H9 (cell line): ENCODE measurements at regions not wholly inside any gene's neighbourhood (a gene's known extent, or its start where the extent isn't known, plus 50 kb on each side); places are given as distances from the start of the nearest gene placed in this dataset.

Source experiments
- DNase-seq: peaks from one replicate; pipeline ENCODE4 v3.0.0-alpha.2; 2017
- H2AFZ ChIP-seq: one replicate; pipeline ENCODE4 v1.6.1; 2013; ENCODE audit warnings: mild to moderate bottlenecking, low read length, control low read depth, moderate library complexity
- H2AK5ac ChIP-seq: 2 replicates; pipeline ENCODE4 v1.6.1; 2013; ENCODE audit warnings: low read length, control low read depth, mixed read lengths; ENCODE audit not compliant: insufficient read length
- H2BK120ac ChIP-seq: one replicate; pipeline ENCODE4 v1.6.1; 2013; ENCODE audit warnings: low read depth, mild to moderate bottlenecking, low read length, control low read depth, inconsistent platforms; ENCODE audit not compliant: poor library complexity, severe bottlenecking
- H2BK12ac ChIP-seq: 2 replicates; pipeline ENCODE4 v1.6.1; 2013; ENCODE audit warnings: low read length, control low read depth, mixed read lengths, low read depth; ENCODE audit not compliant: insufficient read length
- H2BK15ac ChIP-seq: 2 replicates; pipeline ENCODE4 v1.6.1; 2013; ENCODE audit warnings: low read depth, low read length, control low read depth
- H2BK20ac ChIP-seq: one replicate; pipeline ENCODE4 v1.6.1; 2013; ENCODE audit warnings: low read depth, mild to moderate bottlenecking, low read length, control low read depth, inconsistent platforms; ENCODE audit not compliant: poor library complexity, severe bottlenecking
- H2BK5ac ChIP-seq: 2 replicates; pipeline ENCODE4 v1.6.1; 2013; ENCODE audit warnings: low read length, control low read depth, mixed read lengths; ENCODE audit not compliant: insufficient read length
- H3K14ac ChIP-seq: 2 replicates; pipeline ENCODE4 v1.6.1; 2013; ENCODE audit warnings: low read length, control low read depth; ENCODE audit not compliant: insufficient read depth
- H3K18ac ChIP-seq: 2 replicates; pipeline ENCODE4 v1.6.1; 2013; ENCODE audit warnings: low read depth, mild to moderate bottlenecking, mixed read lengths, low read length, control low read depth; ENCODE audit not compliant: insufficient read length
- H3K23ac ChIP-seq: 2 replicates; pipeline ENCODE4 v1.6.1; 2013; ENCODE audit warnings: low read length, control low read depth, mixed read lengths, low read depth; ENCODE audit not compliant: insufficient read length
- H3K23me2 ChIP-seq: 2 replicates; pipeline ENCODE4 v1.6.1; 2013; ENCODE audit warnings: low read depth, mild to moderate bottlenecking, mixed read lengths, low read length, control low read depth; ENCODE audit not compliant: insufficient read length, poor library complexity, severe bottlenecking
- H3K27ac ChIP-seq: 2 replicates; pipeline ENCODE4 v1.5.1; 2013; ENCODE audit warnings: low read length, control low read depth, mixed read lengths, low read depth; ENCODE audit not compliant: insufficient read length
- H3K27me3 ChIP-seq: 2 replicates; pipeline ENCODE4 v1.6.1; 2013; ENCODE audit warnings: low read length, control low read depth, inconsistent platforms; ENCODE audit not compliant: insufficient read depth
- H3K4ac ChIP-seq: 2 replicates; pipeline ENCODE4 v1.6.1; 2013; ENCODE audit warnings: low read depth, mild to moderate bottlenecking, control low read depth, inconsistent platforms, low read length, moderate library complexity
- H3K4me1 ChIP-seq: 2 replicates; pipeline ENCODE4 v1.6.1; 2013; ENCODE audit warnings: low read length, control low read depth, inconsistent platforms; ENCODE audit not compliant: insufficient read depth
- H3K4me2 ChIP-seq: 2 replicates; pipeline ENCODE4 v1.6.1; 2013; ENCODE audit warnings: low read length, control low read depth, mixed read lengths; ENCODE audit not compliant: insufficient read length, insufficient read depth
- H3K56ac ChIP-seq: 2 replicates; pipeline ENCODE4 v1.6.1; 2013; ENCODE audit warnings: low read depth, mild to moderate bottlenecking, mixed read lengths, low read length, control low read depth; ENCODE audit not compliant: insufficient read length
- H3K79me1 ChIP-seq: 2 replicates; pipeline ENCODE4 v1.6.1; 2013; ENCODE audit warnings: low read depth, mild to moderate bottlenecking, moderate library complexity, low read length, control low read depth, inconsistent platforms; ENCODE audit not compliant: insufficient read depth, poor library complexity, severe bottlenecking
- H3K79me2 ChIP-seq: 2 replicates; pipeline ENCODE4 v1.6.1; 2013; ENCODE audit warnings: low read length, control low read depth, inconsistent platforms; ENCODE audit not compliant: insufficient read depth
- H3K9ac ChIP-seq: 2 replicates; pipeline ENCODE4 v1.6.1; 2013; ENCODE audit warnings: low read length, control low read depth, mixed read lengths; ENCODE audit not compliant: insufficient read length; ENCODE audit errors: extremely low read depth
- H3K9me3 ChIP-seq: one replicate; pipeline ENCODE4 v1.6.1; 2013; ENCODE audit warnings: low read depth, low read length, inconsistent platforms; ENCODE audit not compliant: control insufficient read depth
- H3T11ph ChIP-seq: one replicate; pipeline ENCODE4 v1.6.1; 2013; ENCODE audit warnings: mild to moderate bottlenecking, low read length, control low read depth, inconsistent platforms
- H4K20me1 ChIP-seq: one replicate; pipeline ENCODE4 v1.6.1; 2013; ENCODE audit not compliant: control insufficient read depth, insufficient read length, insufficient read depth
- H4K5ac ChIP-seq: 2 replicates; pipeline ENCODE4 v1.6.1; 2013; ENCODE audit warnings: low read depth, mild to moderate bottlenecking, mixed read lengths, low read length, control low read depth; ENCODE audit not compliant: insufficient read length
- H4K8ac ChIP-seq: replicated peaks from 2 replicates; pipeline ENCODE4 v1.6.1; 2013; ENCODE audit warnings: low read length, control low read depth, mixed read lengths, low read depth; ENCODE audit not compliant: insufficient read length
- H4K91ac ChIP-seq: 2 replicates; pipeline ENCODE4 v1.6.1; 2013; ENCODE audit warnings: low read depth, mild to moderate bottlenecking, moderate library complexity, mixed read lengths, low read length, control low read depth; ENCODE audit not compliant: insufficient read length
- H3K27ac Mint-ChIP-seq, 3 experiments: 2 replicates in 2 of 3; 3 replicates in 1 of 3; pipeline ENCODE4 v1.8.0; 2020 to 2021; ENCODE audit warnings: mixed read lengths in 3 of 3, mild to moderate bottlenecking in 1 of 3, moderate library complexity in 1 of 3
- H3K27me3 Mint-ChIP-seq: 2 replicates; pipeline ENCODE4 v1.8.0; 2021; ENCODE audit warnings: low read depth, mild to moderate bottlenecking, moderate library complexity, mixed read lengths
- H3K36me3 Mint-ChIP-seq, 3 experiments: 2 replicates in 2 of 3; 3 replicates in 1 of 3; pipeline ENCODE4 v1.8.0; 2020 to 2021; ENCODE audit warnings: low read depth in 3 of 3, mixed read lengths in 3 of 3; ENCODE audit not compliant: insufficient read depth in 1 of 3
- H3K4me1 Mint-ChIP-seq, 2 experiments: 2 replicates each; pipeline ENCODE4 v1.8.0; 2020; ENCODE audit warnings: mixed read lengths in 2 of 2
- H3K4me3 Mint-ChIP-seq, 2 experiments: 2 replicates in 1 of 2; 3 replicates in 1 of 2; pipeline ENCODE4 v1.8.0; 2020 to 2021; ENCODE audit warnings: mild to moderate bottlenecking in 2 of 2, mixed read lengths in 2 of 2, moderate library complexity in 1 of 2
- H3K9me3 Mint-ChIP-seq, 2 experiments: 2 replicates in 1 of 2; 3 replicates in 1 of 2; pipeline ENCODE4 v1.8.0; 2020; ENCODE audit warnings: mild to moderate bottlenecking in 2 of 2, mixed read lengths in 2 of 2, moderate library complexity in 1 of 2
- WGBS: extraction: QIAGEN DNeasy Blood & Tissue Kit; methylation state at CpG from one replicate; pipeline ENCODE4 v1.1.7; 2013; ENCODE audit warnings: missing lambda C conversion rate, low lambda C conversion rate, mixed read lengths; ENCODE audit not compliant: insufficient read length; ENCODE audit errors: extremely low coverage; 5-methylcytosine and 5-hydroxymethylcytosine counted together
- TF ChIP-seq, protein P1 (sequence below): fragments of 200-600 bp; sonication (generic); conservative IDR thresholded peaks from 3 replicates; pipeline ENCODE4 v1.8.0; 2021; ENCODE audit warnings: antibody characterized with exemption, mild to moderate bottlenecking

DNA sequence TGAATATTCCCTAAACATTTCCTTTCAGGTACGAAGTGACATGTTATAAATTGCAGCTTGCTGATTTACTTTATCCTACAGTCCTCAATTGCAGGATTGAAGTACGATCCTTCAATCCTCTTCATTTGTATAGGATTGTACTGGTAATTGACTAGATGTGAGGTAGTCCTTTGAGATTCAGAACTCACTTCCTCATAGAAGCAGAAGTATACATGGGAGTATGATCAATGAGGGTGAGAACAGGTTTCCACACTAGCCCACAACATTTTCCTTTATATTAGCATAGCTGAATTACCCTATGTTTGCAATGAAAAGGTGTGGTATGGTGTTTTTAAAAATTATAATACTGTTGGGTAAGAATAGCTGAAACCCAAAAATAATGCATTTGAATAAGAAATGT lies 160.0 kb upstream of the UMPS start:
- TF ChIP-seq, protein P1, sequence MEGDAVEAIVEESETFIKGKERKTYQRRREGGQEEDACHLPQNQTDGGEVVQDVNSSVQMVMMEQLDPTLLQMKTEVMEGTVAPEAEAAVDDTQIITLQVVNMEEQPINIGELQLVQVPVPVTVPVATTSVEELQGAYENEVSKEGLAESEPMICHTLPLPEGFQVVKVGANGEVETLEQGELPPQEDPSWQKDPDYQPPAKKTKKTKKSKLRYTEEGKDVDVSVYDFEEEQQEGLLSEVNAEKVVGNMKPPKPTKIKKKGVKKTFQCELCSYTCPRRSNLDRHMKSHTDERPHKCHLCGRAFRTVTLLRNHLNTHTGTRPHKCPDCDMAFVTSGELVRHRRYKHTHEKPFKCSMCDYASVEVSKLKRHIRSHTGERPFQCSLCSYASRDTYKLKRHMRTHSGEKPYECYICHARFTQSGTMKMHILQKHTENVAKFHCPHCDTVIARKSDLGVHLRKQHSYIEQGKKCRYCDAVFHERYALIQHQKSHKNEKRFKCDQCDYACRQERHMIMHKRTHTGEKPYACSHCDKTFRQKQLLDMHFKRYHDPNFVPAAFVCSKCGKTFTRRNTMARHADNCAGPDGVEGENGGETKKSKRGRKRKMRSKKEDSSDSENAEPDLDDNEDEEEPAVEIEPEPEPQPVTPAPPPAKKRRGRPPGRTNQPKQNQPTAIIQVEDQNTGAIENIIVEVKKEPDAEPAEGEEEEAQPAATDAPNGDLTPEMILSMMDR = no peak
- no peaks in the 10 kb centered on the region for H3K36me3 Mint-ChIP-seq
- H3K4me3 Mint-ChIP-seq = no peak overlapping the region
- no peaks in the 10 kb centered on the region; a peak in 1 of 5 replicates for H3K9me3 Mint-ChIP-seq
- no peaks in the 10 kb centered on the region for H4K20me1 ChIP-seq
- H3K27ac ChIP-seq = no peak overlapping the region
- no peak overlapping the region for H3K4me2 ChIP-seq
- no peak overlapping the region for H2BK5ac ChIP-seq
- no peak overlapping the region for H2AK5ac ChIP-seq
- no peaks in the 10 kb centered on the region for H3K79me2 ChIP-seq
- no peak overlapping the region for H2BK120ac ChIP-seq
- H3K27ac Mint-ChIP-seq = no peak overlapping the region
- WGBS = no CpG with 5 or more reads among the region's 2 CpGs
- H3K4me1 Mint-ChIP-seq = peaks cover under 1 to 5% of the 10 kb centered on the region in 2 experiments
- H3K23me2 ChIP-seq = no peaks in the 10 kb centered on the region
- no peak overlapping the region for H3T11ph ChIP-seq
- no peak overlapping the region for H4K8ac ChIP-seq
- no peak overlapping the region for H3K56ac ChIP-seq
- peaks cover 1% of the 10 kb centered on the region for H3K27me3 Mint-ChIP-seq
- no peak overlapping the region for H3K14ac ChIP-seq
- H2BK20ac ChIP-seq = no peak overlapping the region
- H4K5ac ChIP-seq = no peak overlapping the region
- H3K9ac ChIP-seq = no peak overlapping the region
- H2AFZ ChIP-seq = no peak overlapping the region
- DNase-seq = no peak
- no peaks in the 10 kb centered on the region for H3K79me1 ChIP-seq
- no peaks in the 10 kb centered on the region for H3K27me3 ChIP-seq
- H2BK15ac ChIP-seq = no peak overlapping the region
- no peaks in the 10 kb centered on the region for H3K9me3 ChIP-seq
- no peak overlapping the region for H2BK12ac ChIP-seq
- H3K4ac ChIP-seq = no peak overlapping the region
- no peak overlapping the region for H4K91ac ChIP-seq
- H3K4me1 ChIP-seq = no peaks in the 10 kb centered on the region
- no peak overlapping the region for H3K23ac ChIP-seq
- H3K18ac ChIP-seq = no peak overlapping the region
